IPS DF 19.7 (cell line): ENCODE measurements at regions not wholly inside any gene's neighbourhood (a gene's known extent, or its start where the extent isn't known, plus 50 kb on each side); places are given as distances from the start of the nearest gene placed in this dataset.
"Not testable (repeated sequence)": the region's sequence is repeated elsewhere in the genome, so short reads cannot be mapped to it uniquely, and the experiment has no call there.

ENCODE experiments used
- DNase-seq: peaks from one replicate; pipeline ENCODE4 v3.0.0-alpha.2; 2013; ENCODE audit warnings: low read depth, low spot score

DNA sequence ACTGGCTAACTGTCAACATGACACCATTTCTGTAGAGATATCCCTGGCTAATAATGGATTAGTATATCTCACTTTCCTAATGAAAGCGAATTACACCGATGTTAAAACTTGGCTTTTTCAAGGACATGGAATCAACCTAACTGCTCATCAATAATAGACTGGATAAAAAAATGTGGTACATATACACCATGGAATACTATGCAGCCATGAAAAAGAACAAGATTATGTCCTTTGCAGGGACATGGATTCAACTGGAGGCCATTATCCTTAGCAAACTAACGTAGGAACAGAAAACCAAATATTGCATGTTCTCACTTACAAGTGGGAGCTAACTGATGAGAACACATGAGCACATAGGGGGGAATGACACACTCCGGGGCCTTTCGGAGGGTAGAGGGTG lies 62.6 kb downstream of the ZIC1 start:
- DNase-seq = no peak

DNA sequence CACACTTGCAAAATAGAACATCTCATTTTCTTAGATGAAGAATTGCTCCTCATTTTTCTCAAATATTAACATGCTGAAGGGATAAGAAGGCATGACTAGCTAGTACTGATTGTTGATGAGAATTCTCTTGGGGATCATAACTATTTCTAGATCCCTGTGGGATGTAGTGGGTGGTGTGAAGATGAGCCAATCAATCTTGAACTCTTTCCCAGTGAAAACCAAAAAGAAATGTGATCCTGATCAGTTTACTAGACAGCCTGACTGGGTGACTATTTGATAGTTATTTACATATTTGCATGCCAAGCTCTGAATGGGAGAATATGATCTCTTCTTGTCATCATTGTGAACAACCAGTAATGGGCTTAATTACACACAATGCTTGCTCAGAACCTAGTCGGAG lies 63.7 kb downstream of the ZIC1 start:
- DNase-seq = no peak

DNA sequence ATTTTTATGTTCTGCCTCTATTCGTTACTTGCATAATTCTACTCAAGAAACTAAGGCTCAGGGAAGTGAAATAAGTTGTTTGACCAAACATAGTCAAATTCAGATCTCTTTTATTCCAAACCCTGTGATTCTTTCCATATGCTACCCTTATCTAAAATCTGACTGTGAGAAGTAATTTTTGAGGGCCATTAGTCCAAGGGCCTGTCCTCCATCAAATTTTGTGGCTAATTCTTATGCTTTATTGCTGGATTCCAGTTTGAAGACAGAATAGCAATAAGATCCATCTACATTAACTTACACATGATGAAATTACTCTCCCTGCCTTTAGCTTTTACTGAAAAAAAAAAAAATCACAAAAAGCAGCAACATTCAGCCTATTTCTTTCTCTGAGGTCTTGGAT lies 74.0 kb downstream of the ZIC1 start:
- no peak for DNase-seq

DNA sequence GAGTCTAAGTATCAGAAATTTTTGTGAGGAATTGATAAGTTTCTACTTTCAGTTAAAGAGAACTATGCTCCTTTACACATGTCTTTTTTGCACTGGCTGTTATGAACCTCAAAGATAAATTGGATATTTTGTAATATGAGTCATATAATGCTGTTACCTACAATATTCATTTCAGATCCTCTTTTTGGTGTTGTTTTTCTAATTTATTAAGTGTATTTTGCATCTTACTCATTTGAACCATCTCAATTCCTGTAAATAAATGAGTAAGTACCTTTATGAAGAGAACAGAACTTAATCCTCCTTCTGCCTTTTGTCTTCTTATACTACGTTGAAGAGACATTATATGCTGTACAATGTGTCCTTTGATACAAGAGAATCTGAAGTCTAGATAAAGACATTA lies 74.4 kb downstream of the ZIC1 start:
- DNase-seq = no peak

DNA sequence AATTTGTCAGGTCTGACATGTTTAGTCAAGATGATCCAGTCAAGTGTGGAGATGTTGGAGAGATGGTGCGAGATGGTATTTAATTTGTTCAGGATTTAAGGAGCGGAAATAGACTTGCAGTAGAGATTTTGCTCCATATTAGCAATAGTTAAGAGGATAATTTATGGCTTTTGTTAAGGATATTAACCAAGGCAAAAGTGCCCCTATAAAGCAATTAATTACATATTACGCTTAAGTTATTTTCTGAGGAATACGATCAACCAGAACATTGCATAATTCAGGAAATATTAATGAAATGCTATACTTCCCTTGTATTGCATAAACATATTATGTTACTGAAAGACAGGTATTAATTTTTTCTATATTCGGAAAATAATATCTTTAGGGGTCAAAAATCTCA lies 83.9 kb downstream of the ZIC1 start:
- no peak for DNase-seq

DNA sequence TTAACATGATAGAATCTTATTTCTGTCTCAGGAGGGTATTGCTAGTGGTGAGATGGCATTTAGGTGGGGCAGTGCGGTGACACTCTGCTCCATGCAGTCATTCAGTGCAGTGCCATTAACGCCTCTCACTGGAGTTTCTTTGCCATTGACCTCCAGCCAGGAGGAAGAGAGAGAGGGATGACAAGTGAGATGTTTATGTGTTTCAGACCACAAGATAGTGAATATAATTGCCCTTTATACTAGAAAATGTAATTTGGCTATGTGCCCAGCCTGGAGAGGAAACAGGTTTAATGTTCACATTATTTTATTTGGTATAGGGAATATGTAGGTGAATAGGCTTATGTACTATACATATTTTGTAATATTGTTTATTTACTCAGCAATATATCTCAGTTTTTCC lies 84.5 kb downstream of the ZIC1 start:
- DNase-seq = no peak

DNA sequence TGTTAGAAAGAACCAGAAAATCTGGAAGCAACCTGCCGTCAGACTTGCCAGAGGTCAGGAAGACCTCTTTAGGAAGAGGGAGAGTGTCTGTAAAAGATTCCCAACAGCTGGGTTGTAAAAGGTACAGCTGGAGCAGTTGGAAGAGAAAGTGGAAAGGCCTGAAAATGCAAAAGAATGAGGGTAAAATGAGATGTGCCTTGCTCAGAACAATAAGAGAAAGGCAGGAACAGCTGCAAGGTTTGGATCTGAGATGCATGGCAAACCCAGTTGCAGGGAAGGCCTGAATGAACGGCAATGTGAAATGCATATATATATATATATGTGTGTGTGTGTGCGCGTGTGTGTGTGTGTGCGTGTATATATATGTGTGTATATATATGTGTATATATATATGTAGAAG lies 88.1 kb downstream of the ZIC1 start:
- no peak for DNase-seq

DNA sequence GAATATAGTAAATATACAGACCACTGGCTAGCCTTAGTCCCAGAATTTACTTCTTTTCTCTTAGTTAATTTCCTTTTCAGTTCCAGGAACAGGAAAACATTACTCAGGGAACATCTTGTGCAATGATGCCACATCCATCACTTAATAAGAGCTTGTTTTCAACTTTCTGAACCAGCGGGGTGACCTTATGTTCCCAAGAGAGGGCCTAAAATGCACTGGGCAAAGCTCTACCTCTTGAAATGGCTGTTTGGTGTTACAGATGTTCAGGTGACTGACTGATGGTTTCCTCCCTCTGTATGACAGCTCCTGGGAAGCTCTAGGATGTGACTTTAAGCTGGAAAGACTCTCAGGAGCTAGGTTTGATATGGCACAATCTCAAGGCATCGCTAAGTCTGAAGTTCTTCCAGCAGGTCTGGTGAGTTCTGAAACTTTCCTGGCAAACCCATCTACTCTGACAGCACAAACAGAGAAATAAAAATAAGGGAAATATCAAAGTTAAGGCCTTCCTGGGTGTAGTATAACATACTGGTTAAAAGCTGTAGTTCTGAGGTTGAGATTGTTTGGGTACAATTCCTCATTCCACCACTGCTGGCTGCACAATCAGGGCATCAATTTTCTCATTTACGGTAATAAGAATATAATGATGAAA lies 98.6 kb downstream of the ZIC1 start:
- DNase-seq = no peak

DNA sequence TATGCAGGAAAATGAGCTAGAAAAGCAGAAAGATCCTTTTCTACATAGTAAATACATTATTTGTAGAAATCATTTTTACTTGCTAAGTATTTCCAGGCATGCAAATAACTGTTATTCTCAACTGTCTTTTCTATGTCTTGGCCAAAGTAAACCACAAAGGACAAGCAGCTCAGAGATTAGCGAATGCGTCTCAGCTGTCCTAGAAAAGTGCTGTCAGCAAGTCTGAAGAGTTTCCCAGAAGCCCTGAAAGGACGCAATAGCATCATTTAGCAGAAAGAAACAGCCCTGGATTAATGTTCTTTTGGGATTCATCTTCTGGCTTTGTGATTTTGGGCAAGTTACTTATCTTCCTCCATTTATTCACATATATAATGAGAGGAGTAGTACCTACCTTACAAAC lies 100.3 kb downstream of the ZIC1 start:
- no peak for DNase-seq

DNA sequence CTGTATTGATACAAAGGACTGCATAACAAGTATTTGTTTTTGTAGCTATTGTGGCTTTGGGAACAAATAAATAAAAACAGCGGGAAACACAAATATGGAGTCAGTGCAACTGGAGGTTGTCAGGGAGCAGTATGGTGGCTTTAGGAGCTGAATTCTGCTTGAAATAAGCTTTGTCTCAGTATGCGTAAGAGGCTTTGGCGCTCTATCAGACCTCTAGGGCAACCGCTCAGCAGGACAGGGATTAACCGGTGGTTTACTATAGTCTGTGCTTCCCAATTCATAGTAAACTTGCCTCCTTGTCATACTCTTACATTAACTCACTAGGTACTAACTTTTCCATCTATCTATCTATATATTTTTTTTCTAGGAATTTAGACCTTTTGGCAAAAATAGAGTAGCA lies 104.6 kb downstream of the ZIC1 start:
- DNase-seq = peak; percentile 5

DNA sequence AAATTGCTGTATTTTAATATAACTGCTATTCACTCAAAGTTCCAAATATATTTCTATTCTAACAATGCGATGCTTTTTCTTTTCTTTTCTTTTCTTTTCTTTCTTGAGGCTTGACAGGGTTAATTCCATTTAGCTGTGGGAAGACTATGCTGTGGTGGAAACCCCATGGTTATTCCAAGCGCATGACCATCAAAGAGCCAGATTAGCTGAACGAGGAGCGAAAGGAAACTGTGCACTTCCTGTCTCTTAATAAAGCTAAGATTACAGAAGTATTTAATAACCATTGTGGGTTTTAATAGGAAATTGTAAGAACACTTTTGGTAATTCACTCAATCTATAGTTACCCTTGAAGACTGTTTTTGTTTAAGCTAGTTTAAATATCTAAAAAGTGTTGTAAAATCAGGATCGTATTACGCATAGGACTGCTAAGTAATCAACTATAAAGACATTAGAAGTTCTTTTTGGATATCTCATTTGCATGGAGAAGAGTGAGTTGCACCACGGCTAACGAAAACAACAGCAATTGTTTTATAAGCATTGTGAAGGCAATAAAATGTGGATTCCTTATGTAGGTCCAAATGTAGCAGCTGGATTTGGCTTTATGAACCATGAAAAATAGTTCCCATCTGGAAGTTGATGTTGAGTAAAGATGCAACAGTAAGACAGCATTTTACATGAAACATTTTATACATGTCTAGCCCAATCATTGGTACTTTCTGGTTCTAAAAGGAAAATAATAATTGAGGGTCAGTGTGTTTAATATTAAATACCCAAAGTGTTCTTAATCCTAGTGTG lies 105.4 kb downstream of the ZIC1 start:
- no peak for DNase-seq

DNA sequence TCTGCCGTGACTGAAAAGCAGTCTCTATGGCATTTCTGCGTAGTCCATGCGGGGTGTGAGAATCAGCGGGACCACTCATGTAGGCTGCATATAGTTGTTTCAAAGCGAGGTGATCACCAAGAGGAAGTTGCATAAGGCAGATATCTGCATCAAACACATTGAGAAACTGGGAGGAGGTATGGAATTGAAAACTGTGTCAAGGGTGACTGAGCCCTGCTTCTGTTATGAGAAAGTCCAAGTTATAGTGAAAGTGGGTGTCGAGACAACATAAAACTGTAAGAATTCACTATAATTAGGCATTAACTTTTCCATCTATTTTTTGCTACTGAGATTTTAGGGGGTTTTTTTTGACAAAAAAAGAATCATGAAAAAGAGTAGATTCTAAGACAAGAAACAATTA lies 109.3 kb downstream of the ZIC1 start:
- no peak for DNase-seq

DNA sequence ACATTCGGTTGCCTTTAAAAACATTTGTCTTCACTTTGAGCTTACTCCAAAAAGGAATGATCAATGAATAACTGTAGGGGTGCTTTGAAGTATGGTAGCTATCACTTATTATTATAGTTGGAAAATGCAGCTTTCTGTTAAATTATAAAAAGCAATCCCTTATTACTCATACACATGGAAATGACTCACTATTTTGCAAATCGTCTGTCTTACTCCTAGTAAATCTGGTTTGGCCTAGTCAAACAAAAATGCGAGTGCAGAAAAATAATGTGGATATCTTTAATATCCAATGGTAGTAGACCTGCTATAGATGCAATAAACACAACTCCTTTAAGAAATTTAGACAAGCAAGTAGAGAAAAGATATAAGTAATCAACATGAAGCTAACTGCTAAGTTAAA lies 112.5 kb downstream of the ZIC1 start:
- DNase-seq = no peak

DNA sequence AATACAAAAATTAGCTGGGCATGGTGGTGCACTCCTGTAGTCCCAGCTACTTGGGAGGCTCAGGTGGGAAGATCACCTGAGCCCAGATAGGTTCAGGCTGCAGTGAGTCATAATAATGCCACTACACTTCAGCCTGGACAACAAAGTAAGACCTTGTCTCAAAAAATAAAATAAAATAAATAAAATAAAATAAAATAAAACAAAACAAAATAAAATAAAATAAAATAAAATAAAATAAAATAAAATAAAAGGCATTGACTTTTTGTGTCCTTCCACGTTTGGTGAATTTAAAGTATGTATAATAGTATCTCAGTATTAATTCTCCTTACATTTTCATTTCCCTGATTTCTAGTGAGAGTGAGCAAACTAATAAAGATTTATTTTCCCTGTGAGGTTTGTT lies 113.6 kb downstream of the ZIC1 start:
- not testable (repeated sequence) for DNase-seq

DNA sequence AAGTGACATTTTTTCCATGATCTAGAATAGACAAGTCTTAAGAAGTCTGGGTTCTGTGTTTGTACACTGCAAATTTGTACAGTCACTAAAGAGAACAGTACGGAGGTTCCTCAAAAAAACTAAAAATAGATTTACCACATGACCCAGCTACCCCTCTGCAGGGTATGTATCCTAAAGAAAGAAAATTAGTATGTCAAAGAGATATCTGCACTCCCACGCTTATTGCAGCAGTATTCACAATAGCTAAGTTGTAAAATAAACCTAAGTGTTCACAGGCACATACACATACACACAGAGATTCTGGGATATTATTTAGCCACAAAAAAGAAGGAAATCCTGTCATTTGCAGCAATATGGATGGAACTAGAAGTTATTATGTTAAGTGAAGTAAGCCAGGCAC lies 120.4 kb downstream of the ZIC1 start:
- DNase-seq = no peak

DNA sequence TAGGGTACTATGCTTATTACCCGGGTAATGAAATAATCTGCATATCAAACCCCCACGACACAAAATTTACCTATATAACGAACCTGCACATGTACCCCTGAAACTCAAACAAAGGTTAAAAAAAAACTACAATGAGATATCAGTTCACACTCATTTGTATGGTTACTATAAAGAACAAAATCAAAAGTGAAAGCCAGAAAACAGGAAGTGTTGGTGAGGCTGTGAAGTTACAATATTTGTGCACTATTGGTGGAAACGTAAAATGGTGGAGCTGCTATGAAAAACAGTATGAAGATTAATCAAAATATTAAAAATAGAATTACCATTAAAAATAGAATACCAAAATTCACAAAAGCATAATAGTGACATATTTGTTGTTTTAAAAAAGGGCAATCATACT lies 128.9 kb downstream of the ZIC1 start:
- no peak for DNase-seq

DNA sequence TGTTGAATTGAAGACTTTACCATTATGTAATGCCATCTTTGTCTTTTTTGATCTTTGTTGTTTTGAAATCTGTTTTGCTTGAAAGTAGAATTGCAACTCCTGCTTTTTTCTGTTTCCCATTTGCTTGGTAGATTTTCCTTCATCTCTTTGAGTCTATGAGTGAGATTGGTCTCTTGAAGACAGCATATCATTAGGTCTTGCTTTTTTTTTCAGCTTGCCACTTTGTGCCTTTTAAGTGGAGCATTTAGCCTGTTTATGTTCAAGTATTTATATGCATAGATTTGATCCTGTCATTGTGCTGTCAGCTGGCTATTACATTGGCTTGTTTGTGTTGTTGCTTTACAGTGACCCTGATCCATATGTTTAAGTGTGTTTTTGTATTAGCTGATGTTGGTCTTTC lies 131.8 kb downstream of the ZIC1 start:
- no peak for DNase-seq

DNA sequence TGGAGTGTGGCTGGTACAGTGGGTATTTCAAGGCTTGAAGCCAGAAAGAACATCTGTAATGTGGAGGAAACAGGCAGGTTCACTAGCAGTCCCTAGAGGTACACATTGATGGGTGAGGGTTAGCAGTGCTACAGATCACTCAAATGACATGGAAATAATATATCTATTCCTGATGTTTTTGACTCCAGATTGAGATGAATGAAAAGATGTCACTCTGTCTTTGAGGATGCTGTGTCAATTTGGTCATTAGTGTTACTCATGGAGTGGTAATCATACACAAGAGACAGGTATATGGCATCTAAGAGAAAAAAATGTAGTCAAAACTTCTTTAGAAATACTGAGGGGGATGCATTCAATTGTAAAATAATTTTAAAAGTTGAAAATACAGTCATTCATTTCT lies 135.1 kb downstream of the ZIC1 start:
- DNase-seq = no peak

DNA sequence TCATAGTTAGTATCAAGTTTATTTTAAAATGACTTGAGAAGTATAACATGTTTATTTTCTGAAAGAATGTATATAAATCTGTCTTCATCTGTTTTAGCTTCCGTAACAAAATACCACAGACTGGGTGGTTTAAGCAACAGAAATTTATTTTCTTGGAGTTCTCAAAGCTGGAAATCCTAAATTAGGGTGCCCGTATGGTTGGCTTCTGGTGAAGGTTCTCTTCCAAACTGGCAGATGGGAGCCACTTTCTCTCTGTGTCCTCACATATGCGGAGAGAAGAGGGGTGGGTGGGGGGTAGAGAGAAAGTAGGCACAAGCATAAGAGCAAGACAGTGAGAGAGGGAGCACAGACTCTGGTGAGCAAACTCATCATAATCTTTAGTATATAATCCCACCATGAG lies 142.3 kb downstream of the ZIC1 start:
- DNase-seq = no peak

DNA sequence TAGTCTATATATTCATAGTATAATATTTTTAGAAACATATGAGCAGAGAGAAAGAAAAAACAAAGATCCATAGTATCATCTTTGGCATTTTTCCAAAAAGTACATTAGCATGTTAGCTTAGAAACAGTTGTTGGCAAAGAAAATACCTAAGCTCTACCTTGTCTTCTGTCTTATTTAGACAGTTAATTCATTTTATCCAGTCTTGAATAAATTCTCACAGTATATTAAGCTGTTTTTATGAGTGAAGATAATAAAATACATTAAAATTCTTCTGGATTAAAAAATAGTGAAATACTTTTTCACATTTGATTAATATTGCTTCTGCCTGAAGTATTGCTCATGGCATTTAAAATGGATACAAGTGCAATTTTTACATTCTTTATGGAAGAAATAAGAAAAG lies 145.2 kb downstream of the ZIC1 start:
- DNase-seq = no peak

DNA sequence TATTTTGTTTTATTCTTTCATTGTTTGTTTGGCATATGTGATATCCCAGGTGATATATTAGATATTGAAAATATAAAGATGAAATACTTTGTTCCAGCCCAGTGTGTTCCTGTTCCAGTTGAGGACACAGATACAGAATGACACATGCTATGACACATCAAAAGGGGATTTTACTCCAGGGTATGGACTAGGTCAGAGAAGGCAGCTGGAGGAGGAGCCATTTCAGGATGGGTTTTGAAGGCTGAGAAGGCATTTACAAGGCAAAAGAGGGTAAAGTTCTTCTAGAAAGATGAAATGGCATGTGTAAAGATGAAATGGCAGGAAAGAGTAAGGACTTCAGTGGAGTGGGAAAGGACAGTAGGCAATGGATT lies 163.8 kb downstream of the ZIC1 start:
- no peak for DNase-seq

DNA sequence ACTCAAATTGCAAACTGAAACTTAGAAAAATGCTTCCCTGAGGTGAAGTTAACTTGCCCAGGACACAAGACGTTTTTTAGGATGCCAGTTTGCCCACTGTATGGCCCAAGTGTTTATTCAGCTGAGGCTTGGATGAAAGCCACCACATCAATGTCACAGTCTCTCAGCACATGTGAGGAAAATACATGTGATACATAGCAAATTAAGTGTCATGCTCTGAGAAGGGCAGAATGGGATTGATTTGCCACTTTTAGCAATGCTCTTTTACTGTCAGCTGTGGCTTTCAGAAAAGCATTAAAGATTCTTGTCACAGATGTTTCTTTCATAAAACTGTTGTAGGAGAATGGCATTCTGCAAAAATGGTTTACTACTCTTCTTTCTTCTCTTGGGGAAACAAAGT lies 165.5 kb downstream of the ZIC1 start:
- no peak for DNase-seq

DNA sequence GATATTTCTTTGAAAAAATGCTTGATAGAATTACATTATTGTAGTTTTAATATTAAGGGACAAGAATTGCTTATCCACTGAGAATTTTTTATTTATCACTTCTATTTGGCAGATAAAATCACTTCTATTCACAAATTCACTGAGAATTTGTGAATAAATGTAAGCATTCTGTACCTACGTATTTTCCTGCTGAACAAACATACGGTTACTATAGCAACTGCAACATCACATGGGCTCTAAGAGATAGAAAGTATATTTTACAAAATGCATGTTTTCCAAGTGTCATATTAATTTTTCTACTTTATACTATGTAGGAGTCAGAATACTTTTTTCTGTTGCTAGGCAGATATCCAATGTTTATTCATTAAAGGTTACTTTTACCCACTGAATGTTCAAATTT lies 166.2 kb downstream of the ZIC1 start:
- no peak for DNase-seq

DNA sequence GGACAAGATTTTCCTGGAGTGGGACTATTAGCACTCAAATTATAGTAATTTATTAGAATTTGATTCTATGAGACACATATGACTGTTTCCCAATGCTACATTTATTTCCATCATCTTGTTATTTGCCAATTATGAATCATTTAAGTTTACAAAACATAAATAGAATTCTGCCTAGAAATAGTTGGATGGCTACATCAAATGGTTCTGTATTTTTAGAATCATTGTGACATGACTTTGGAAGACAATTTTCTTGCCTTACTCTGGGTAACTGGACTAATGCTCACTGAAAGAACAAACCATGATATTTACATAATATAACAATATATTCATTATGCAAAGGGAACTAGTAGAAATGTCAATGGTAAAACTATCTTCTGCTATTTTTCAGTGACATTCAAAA lies 173.5 kb downstream of the ZIC1 start:
- no peak for DNase-seq
